Motor neuron (in vitro differentiated cells): ENCODE measurements at regions not wholly inside any gene's neighbourhood (a gene's known extent, or its start where the extent isn't known, plus 50 kb on each side); places are given as distances from the start of the nearest gene placed in this dataset.

ENCODE experiments used
- ATAC-seq, 8 experiments: fragments of 200-7000 bp; cut with Tn5 transposase; replicated peaks in 6 of 8; 2 replicates each; pipeline ENCODE4 v1.8.0; 2021; ENCODE audit warnings: mild to moderate bottlenecking in 8 of 8, moderate library complexity in 8 of 8
- H3K27ac ChIP-seq, 2 donors: fragments of 250-450 bp; sonication (Bioruptor Pico); 2 replicates each; pipeline ENCODE4 v1.9.0; 2021; ENCODE audit warnings: antibody characterized with exemption in 2 of 2, mild to moderate bottlenecking in 2 of 2, moderate library complexity in 1 of 2
- H3K4me1 ChIP-seq, 2 donors: fragments of 250-450 bp; sonication (Bioruptor Pico); replicated peaks in 1 of 2; 2 replicates each; pipeline ENCODE4 v1.6.1; 2021; ENCODE audit warnings: antibody characterized with exemption in 2 of 2, mild to moderate bottlenecking in 2 of 2, moderate library complexity in 1 of 2
- H3K4me3 ChIP-seq, 5 donors: fragments of 250-450 bp; sonication (Bioruptor Pico); 2 replicates each; pipeline ENCODE4 v1.9.0; 2021; ENCODE audit warnings: antibody characterized with exemption in 5 of 5, mild to moderate bottlenecking in 5 of 5, moderate library complexity in 4 of 5
- WGBS, 10 experiments: fragments of 450-650 bp; shearing (Covaris generic); methylation state at CpG; one replicate each; pipeline ENCODE4 v1.0.0; 2022; 5-methylcytosine and 5-hydroxymethylcytosine counted together
- in situ Hi-C, 9 experiments: fragments of 400-800 bp; cut with MboI; loops; one replicate each; pipeline ENCODE4 v1.15.0; 2021; ENCODE audit warnings: low sequenced_read_pairs in 9 of 9, low pct_unique_long_range_greater_than_20kb in 2 of 9; ENCODE audit not compliant: unreplicated experiment in 9 of 9

DNA sequence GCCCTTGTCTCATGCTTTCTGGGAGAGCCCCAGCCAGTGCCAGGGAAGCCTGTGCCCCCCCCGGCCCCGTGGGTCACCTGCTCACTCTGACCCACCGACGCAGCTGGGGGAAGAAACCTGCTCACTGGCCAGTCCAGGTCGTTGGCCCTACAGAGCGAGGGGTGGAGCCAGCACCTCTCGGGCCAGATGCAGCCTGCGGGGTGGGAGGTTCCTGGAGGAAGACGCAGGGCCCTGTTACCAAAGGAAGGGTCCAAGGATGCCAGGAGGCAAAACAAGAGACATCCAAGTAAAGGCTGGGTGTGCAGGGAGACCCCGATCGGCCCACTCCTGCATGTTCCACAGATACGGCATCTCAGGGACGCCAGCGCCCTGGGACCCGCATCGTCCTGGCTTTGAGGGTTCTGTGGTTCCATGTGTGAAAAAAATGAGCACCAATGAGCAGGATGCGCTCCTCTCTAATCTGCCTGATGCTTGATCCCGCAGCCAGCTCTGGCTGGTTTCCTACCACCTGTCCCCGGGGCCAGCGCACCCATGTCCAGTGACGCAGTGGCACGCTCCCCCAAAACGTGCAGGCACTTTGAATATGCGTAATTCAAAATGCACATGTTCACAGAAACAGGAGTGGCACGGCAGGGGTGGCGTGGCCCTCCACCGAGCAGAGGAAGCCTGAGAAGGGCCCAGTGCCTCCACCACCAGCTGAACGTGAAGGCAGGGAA lies 66.0 kb upstream of the GALNT9 start:
- H3K4me1 ChIP-seq = peaks cover 6 to 16% of the 10 kb centered on the region in 2 donors
- 26 to 93% (median 41%) methylated on average over 1 to 24 of the region's 28 CpGs; no CpG with 5 or more reads in 5 of the 10 experiments for WGBS, 10 experiments
- no peak overlapping the region for H3K27ac ChIP-seq
- in situ Hi-C loops = no loop called here
- H3K4me3 ChIP-seq = no peak overlapping the region
- no peak for ATAC-seq

DNA sequence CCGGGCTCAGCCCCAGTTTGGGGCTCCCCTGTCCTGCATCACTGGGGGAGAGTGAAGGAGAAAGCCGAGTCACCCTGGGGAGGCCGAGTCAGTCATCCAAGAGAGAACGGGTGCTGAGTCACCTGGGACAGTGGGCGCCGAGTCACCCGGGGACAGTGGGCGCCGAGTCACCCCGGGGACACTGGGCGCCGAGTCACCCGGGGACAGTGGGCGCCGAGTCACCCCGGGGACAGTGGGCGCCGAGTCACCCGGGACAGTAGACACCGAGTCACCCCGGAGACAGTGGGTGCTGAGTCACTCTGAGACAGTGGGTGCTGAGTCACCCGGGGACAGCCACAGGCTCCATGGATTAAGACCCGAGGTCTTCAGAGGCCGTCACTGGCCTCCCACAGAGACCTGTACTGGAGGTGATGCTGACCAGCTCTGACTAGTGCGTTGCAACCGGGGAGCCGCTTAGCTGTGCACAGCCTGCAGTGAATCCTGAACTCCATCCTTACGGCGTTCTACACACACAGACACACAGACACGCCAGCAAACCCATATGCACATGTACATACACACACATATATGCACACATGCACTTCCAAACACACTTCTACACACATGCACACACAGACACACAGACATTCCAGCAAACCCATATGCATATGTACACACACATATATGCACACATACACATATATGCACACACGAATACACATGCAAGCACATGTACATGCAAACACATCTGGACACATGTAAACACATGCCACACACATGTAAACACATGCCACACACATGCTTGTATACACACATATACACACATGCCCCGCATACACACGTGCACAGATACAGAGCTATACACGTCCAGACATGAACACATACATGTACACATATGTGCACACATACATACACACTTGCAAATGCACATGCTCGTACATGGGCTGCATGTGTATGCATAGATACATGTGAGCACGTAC lies 64.9 kb upstream of the GALNT9 start:
- Histone ChIP-seq H3K27ac (no peak overlapping the region), H3K4me1 (peaks cover 0 to 10% of the 10 kb centered on the region in 2 donors), H3K4me3 (no peak overlapping the region)
- ATAC-seq = peak in 5 of 8 experiments; percentile 36 to 63 (median 41)
- 0 to 87% (median 65%) methylated on average over 1 to 15 of the region's 36 CpGs; no CpG with 5 or more reads in 2 of the 10 experiments for WGBS, 10 experiments
- in situ Hi-C loops = no loop called here

DNA sequence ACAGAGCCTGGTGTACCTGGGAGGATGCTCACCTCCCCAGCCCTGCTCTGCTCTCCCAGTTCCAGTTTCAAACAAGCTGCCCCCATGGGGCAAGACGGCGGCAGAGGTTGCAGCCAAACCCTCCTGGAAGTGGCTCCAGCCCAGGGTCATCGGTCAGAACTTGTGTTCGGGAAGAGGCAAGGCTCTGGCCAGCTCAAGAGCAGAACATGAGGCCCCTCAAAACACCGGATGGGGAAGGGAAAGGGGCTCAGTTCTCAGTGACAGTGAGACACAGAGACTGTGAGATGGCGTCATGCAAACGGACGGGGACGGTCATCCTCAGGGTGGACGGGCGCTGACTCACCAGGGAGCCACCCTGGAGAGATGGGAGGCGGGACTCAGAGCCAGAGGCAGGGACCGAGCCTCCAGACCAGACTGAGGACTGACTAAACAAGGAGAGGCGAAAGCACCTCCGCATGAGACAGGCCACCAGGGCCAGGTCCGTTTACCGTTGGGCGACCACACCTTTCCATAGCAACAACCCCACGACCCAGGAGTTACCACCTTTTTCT lies 63.9 kb upstream of the GALNT9 start:
- no peak overlapping the region for H3K27ac ChIP-seq
- ATAC-seq = peak; percentile 13 to 97 (median 93)

DNA sequence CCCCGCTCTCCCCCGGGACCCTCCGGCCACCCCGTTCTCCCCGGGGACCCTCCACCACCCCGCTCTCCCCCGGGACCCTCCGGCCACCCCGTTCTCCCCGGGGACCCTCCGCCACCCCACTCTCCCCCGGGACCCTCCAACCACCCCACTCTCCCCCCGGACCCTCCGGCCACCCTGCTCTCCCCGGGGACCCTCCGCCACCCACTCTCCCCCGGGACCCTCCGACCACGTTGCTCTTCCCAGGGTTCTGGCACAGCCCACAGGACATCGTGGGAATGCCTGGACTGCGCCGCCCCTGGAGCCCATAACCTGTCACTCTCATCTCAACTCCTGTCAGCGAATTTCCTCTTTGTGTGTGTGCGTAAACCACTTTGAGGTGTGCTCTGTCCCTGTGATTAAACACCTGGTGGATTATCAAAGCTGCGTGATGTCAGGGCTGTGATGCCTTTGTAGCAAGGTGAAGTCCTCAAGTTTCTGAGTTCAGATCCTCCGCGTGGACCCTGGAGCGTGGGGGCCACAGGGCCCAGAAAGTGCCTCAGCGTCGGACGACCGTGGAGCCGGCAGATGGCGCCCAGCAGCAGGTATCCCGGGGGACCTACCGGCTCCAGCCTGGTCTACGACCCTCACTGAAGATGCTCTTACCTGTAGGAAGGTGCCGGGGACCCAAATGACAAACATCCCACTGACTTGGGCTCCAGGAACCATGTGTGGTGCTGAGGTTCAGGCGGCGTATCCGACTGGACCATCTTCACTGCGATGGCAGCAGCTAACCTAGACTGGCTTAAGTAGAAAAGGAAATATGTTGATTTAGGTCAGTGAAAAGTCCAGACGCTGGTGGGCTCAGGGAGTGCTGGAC lies 63.2 kb upstream of the GALNT9 start:
- Histone ChIP-seq H3K4me1 (peaks cover 0 to 10% of the 10 kb centered on the region in 2 donors), H3K4me3 (no peak overlapping the region), H3K27ac (no peak overlapping the region)
- in situ Hi-C loops = no loop called here
- no peak for ATAC-seq
- WGBS, 10 experiments = 28 to 75% (median 65%) methylated on average over 1 to 12 of the region's 43 CpGs; no CpG with 5 or more reads in 5 of the 10 experiments

More for the DNA sequence above, 63.9 kb upstream of the GALNT9 start:
- 33 to 71% (median 39%) methylated on average over 1 to 11 of the region's 19 CpGs; no CpG with 5 or more reads in 5 of the 10 experiments for WGBS, 10 experiments
- Histone ChIP-seq H3K4me1 (peaks cover 0 to 10% of the 10 kb centered on the region in 2 donors), H3K4me3 (no peak overlapping the region)
- in situ Hi-C loops = no loop called here

DNA sequence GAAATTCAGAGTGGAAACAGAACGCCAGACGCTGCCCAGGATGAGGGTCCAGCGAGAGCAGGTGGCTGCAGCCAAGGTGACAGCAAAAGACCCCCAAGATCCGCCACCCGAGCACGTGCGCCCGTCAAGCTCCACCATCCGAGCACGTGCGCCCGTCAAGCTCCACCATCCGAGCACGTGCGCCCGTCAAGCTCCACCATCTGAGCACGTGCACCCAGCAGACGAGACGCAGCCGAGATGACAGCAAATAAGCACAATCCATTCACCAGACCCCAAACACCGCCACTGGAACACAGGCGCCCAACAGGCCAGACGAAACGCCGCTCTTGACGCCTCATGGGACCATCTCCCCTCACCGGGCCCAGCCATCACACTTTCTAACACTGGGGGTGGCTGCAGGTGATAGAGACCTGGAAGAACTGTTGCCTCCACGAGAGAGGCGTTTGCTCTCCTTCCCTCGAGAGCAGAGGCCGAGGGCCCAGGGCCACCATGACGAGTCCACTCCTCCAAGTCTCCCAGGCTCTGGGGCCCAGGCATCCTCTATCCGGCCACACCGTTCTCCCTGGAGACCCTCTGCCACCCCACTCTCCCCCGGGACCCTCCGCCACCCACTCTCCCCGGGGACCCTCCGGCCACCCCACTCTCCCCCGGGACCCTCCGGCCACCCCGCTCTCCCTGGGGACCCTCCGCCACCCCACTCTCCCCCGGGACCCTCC lies 62.1 kb upstream of the GALNT9 start:
- no peak for ATAC-seq
- H3K27ac ChIP-seq = no peak overlapping the region
- in situ Hi-C loops = no loop called here
- no peak overlapping the region for H3K4me3 ChIP-seq
- peaks cover 0 to 8% of the 10 kb centered on the region in 2 donors for H3K4me1 ChIP-seq
- 0 to 100% (median 63%) methylated on average over 1 to 12 of the region's 43 CpGs; no CpG with 5 or more reads in 3 of the 10 experiments for WGBS, 10 experiments

DNA sequence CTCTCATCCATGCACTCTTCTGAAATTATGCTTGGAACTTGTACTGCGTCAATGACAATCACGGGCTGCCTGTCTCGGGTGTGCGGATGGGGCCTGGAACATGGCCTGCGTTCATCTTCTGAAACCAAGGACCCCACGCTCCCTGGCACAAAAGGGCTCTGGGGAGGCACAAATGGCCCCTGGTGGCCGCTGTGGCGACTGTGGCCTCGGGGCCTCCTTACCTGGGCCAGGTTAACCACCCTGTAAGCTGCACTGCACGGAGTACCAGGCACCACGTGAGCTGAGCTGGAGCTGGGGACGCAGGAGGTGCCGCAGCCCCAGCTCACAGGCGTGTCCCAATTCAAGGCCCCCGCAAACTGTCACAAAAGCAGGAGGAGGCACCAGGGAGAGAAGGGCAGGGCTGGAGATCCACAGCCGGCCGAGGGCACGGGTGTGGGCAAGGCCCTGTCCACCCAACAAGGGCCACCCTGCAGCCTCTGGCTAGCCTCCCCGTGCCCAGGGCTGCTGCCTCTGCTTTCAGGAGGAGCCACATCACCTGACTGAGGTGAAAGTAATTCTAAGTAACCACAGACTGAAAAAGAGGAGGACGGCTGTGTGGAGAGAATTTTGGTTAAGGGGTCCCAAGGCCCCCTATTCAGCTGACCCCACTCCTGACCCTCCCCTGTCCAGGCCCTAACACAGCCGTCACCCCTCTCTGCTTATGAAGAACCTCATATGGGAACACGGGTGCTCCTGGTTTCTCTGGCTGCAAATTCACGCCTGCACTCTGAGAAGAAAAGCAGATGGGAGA lies 61.1 kb upstream of the GALNT9 start:
- no peak overlapping the region for H3K27ac ChIP-seq
- in situ Hi-C loops = no loop called here
- WGBS, 10 experiments = 10 to 40% (median 20%) methylated on average over 1 to 11 of the region's 23 CpGs; no CpG with 5 or more reads in 5 of the 10 experiments
- no peak for ATAC-seq
- H3K4me1 ChIP-seq = peaks cover 0 to 1% of the 10 kb centered on the region in 2 donors
- H3K4me3 ChIP-seq = no peak overlapping the region

DNA sequence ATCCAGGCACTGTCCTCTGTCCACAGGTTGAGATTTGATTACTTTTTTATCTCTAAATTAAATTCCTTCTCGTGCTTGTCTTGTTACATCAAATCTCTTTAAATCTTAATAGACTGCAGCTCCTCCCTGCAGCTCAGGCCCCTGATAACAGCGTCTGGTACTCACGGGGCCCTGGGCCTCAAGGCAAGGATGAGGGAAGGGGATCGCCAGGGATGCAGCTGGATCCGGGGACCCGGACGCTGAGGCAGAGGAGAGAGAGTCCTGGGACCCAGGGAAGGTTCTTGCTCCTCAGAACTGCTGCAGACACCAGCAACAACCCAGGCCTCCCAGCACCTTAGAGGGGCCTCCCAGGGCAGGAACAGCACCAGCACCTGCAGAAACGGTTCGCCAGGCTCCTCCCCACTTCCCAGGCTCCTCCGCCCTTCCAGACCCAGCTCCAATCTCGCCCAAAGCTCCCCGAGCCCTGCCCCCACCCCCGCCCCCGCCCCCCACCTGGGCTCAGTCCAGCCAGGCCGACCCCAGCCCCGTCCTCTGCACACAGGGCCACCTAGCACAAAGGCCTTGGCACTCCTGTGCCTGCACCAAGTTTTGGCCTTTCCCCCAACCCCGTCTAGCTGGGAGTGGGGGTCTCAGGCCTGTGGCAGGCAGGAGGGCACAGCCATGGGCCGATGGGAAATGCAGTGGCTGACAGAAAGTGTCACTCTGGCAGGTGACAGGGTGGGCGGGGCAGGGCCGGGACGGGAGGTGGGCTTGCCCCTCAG lies 60.3 kb upstream of the GALNT9 start:
- WGBS, 10 experiments = 0 to 15% (median 0%) methylated on average over 1 to 6 of the region's 21 CpGs; no CpG with 5 or more reads in 3 of the 10 experiments
- H3K4me1 ChIP-seq = no peaks in the 10 kb centered on the region
- in situ Hi-C loops = no loop called here
- no peak for ATAC-seq
- no peak overlapping the region for H3K4me3 ChIP-seq
- H3K27ac ChIP-seq = no peak overlapping the region

DNA sequence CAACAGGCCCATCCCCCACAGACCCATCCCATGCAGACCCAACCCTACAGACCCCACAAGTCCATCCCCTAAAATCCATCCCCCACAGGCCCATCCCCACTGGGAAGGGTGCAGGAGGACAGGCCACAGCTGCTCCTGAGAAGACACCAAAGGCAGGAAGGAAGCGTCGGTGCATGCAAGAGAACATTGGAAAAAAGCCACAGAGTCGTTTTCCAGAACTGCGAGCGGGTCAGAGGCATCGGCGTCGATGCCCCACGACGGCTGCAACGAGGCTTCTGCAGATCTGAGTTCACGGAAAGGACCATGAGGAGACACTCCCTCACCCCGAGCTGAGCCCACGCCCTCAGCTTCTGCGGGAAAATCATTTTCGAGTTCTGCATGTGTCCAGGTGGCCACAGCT lies 59.6 kb upstream of the GALNT9 start:
- H3K4me1 ChIP-seq = no peaks in the 10 kb centered on the region
- peak in 1 of 8 experiments; percentile 28 for ATAC-seq
- 12 to 44% (median 20%) methylated on average over 1 to 6 of the region's 16 CpGs; no CpG with 5 or more reads in 6 of the 10 experiments for WGBS, 10 experiments
- no peak overlapping the region for H3K27ac ChIP-seq
- in situ Hi-C loops = no loop called here
- H3K4me3 ChIP-seq = no peak overlapping the region

DNA sequence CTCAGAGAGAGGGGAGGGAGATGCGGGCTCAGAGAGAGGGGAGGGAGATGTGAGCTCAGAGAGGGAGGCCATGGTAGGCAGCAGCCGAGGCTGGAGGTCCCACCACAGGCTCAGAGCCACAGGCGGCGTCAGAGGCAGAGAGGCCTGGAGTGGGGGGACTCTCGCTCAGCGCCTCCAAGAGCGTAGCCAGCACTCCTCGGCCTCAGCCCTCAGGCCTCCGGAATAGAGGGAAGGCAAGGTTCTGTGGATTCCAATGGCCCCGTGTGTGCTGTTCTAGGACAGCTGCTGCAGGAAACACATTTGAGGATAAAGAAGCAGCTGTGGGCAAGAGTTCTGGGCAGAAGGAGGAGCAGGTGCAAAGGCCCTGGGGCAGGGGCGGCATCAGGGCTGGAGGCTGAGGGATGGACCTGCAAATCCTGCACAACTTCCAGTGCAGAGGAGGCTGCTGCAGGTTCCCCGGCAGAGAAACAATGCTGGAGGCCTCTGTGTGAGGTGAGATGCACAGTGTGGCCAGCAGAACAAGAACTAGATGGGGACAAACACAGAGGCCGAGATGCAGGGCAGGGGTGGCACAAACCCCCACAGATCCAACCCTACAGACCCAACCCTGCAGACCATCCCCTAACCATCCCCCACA lies 59.1 kb upstream of the GALNT9 start:
- H3K27ac ChIP-seq = no peak overlapping the region
- no peak overlapping the region for H3K4me3 ChIP-seq
- ATAC-seq = peak in 5 of 8 experiments; percentile 24 to 47 (median 38)
- H3K4me1 ChIP-seq = no peaks in the 10 kb centered on the region
- in situ Hi-C loops = no loop called here
- 15 to 60% (median 40%) methylated on average over 1 to 6 of the region's 13 CpGs; no CpG with 5 or more reads in 3 of the 10 experiments for WGBS, 10 experiments

DNA sequence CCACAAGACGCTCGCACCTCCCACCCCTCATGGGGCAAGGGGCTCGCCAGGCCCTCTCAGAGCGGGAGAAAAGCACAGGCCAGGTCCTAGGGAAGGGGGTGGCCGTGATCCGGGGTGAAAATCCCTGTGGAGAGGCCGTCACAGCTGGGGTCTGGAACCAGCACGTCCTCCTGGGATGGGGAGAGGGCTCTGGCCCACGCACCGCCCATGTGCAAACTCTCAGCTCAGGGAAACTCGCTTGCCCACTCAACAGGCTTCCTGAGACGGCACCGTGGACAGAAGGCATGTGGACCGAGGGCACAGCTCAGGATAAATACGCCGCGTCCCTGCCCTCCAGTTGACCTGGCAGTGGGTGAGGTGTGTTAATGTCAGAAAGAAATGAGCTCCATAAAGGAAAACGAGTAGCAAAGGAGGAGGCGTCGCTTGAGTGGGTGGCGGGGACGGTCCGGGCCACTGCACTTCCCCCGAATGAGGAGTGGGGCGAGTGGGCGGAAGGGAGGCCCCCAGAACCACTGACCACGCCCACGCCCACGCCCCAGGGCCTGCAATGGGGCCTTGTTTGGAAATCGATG lies 57.6 kb upstream of the GALNT9 start:
- 9 to 63% (median 25%) methylated on average over 3 to 11 of the region's 30 CpGs; no CpG with 5 or more reads in 5 of the 10 experiments for WGBS, 10 experiments
- peak in 3 of 8 experiments; percentile 3 to 12 (median 7) for ATAC-seq
- Histone ChIP-seq H3K4me3 (no peak overlapping the region), H3K27ac (no peak overlapping the region), H3K4me1 (no peaks in the 10 kb centered on the region)
- in situ Hi-C loops = no loop called here
